A549 (cell line): ENCODE measurements at regions not wholly inside any gene's neighbourhood (a gene's known extent, or its start where the extent isn't known, plus 50 kb on each side); places are given as distances from the start of the nearest gene placed in this dataset.
A peak's percentile ranks its signal among the peaks of the same experiment; 100 is the strongest.

Experiments used
- ATAC-seq, 2 experiments: fragments of 200-7000 bp in 1 of 2; fragments of >200 bp in 1 of 2; cut with Nextera tagmentation in 1 of 2; cut with Tn5 transposase in 1 of 2; 3 replicates each; pipeline versions ENCODE4 v1.8.0 to v1.9.1; 2018 to 2020; ENCODE audit warnings: mild to moderate bottlenecking in 1 of 2, moderate library complexity in 1 of 2
- CTCF ChIA-PET: fragments of 300-600 bp; sonication (Branson Sonifier 250); formaldehyde crosslinking; extraction: SDS; loops from one replicate; lab custom pipeline; 2021; ENCODE audit warnings: antibody characterized with exemption, inconsistent platforms; lab: Yijun Ruan, JAX
- POLR2A ChIA-PET: fragments of 350-600 bp; formaldehyde crosslinking; extraction: SDS; loops from one replicate; lab custom pipeline; 2021; ENCODE audit warnings: antibody characterized with exemption, inconsistent platforms; lab: Yijun Ruan, JAX
- DNase-seq, 2 experiments: peaks; one replicate each; pipeline versions ENCODE4 v3.0.0 to v3.0.0-alpha.2; 2011 to 2016; ENCODE audit warnings: low read depth in 1 of 2, low spot score in 1 of 2
- FAIRE-seq: peaks from 2 replicates; lab custom pipeline; 2011; peaks lifted over from hg19 to GRCh38; lab: Jason Lieb, UNC
- H3K27ac ChIP-seq, 2 experiments: fragments of >200 bp; sonication (Bioruptor Twin); formaldehyde crosslinking; 3 replicates each; pipeline ENCODE4 v1.5.1; 2016 to 2017
- H3K4me1 ChIP-seq: fragments of >200 bp; sonication (Bioruptor Twin); formaldehyde crosslinking; 3 replicates; pipeline ENCODE4 v1.6.1; 2016
- H3K4me2 ChIP-seq: fragments of >200 bp; sonication (Bioruptor Twin); formaldehyde crosslinking; 3 replicates; pipeline ENCODE4 v1.6.1; 2016
- H3K4me3 ChIP-seq: fragments of >200 bp; sonication (Bioruptor Twin); formaldehyde crosslinking; 3 replicates; pipeline ENCODE4 v1.5.1; 2016
- H3K9me3 ChIP-seq: fragments of >200 bp; sonication (Bioruptor Twin); formaldehyde crosslinking; 3 replicates; pipeline ENCODE4 v1.6.1; 2016
- BCL3 ChIP-seq: fragments of >200 bp; sonication (Bioruptor Twin); formaldehyde crosslinking; IDR thresholded peaks from 3 replicates; pipeline ENCODE4 v1.6.1; 2016
- CBX8 ChIP-seq: fragments of 200-600 bp; sonication (generic); IDR thresholded peaks from 2 replicates; pipeline ENCODE4 v1.6.1; 2016
- CEBPB ChIP-seq, 2 experiments: fragments of >200 bp in 1 of 2; sonication (Bioruptor Twin) in 1 of 2; formaldehyde crosslinking in 1 of 2; IDR thresholded peaks; 2 replicates each; pipeline ENCODE4 v1.6.1; 2012 to 2016
- E2F6 ChIP-seq: IDR thresholded peaks from 2 replicates; pipeline ENCODE4 v1.6.1; 2012; ENCODE audit warnings: low read depth, borderline replicate concordance
- EP300 ChIP-seq, 2 experiments: fragments of >200 bp; sonication (Bioruptor Twin); formaldehyde crosslinking; IDR thresholded peaks; 2 replicates in 1 of 2; 3 replicates in 1 of 2; pipeline ENCODE4 v1.6.1; 2016 to 2017
- ESRRA ChIP-seq: fragments of 150-350 bp; IDR thresholded peaks from 2 replicates; pipeline ENCODE4 v1.6.1; 2014; ENCODE audit warnings: mild to moderate bottlenecking, low read length, borderline replicate concordance
- FOSL2 ChIP-seq, 2 experiments: fragments of 450-650 bp in 1 of 2; fragments of >200 bp in 1 of 2; sonication (Bioruptor Twin) in 1 of 2; formaldehyde crosslinking; IDR thresholded peaks; 2 replicates each; pipeline versions ENCODE4 v1.5.0 to v1.6.1; 2016 to 2020; ENCODE audit warnings: mild to moderate bottlenecking in 1 of 2, moderate library complexity in 1 of 2
- FOXS1 ChIP-seq: fragments of 250-450 bp; sonication (Bioruptor Pico); IDR thresholded peaks from 2 replicates; pipeline ENCODE4 v1.5.0; 2020; ENCODE audit warnings: mild to moderate bottlenecking, moderate library complexity
- GATA3 ChIP-seq: IDR thresholded peaks from 2 replicates; pipeline ENCODE4 v1.6.1; 2012; ENCODE audit warnings: borderline replicate concordance
- HES2 ChIP-seq: fragments of >200 bp; sonication (Bioruptor Twin); formaldehyde crosslinking; IDR thresholded peaks from 2 replicates; pipeline ENCODE4 v1.6.1; 2016
- HMGXB4 ChIP-seq: fragments of 250-450 bp; sonication (Bioruptor Pico); IDR thresholded peaks from 2 replicates; pipeline ENCODE4 v1.5.0; 2021; ENCODE audit warnings: mild to moderate bottlenecking, moderate library complexity, borderline replicate concordance
- HOXA7 ChIP-seq: fragments of 250-450 bp; sonication (Bioruptor Pico); IDR thresholded peaks from 2 replicates; pipeline ENCODE4 v1.5.0; 2020; ENCODE audit warnings: mild to moderate bottlenecking, moderate library complexity
- HOXB13 ChIP-seq: fragments of 250-450 bp; sonication (Bioruptor Pico); IDR thresholded peaks from 2 replicates; pipeline ENCODE4 v1.5.0; 2020; ENCODE audit warnings: low read depth, mild to moderate bottlenecking, moderate library complexity
- JUNB ChIP-seq: fragments of >200 bp; sonication (Bioruptor Twin); formaldehyde crosslinking; IDR thresholded peaks from 2 replicates; pipeline ENCODE4 v1.6.1; 2016
- MAFK ChIP-seq: fragments of 450-650 bp; IDR thresholded peaks from 2 replicates; pipeline ENCODE4 v1.6.1; 2014; ENCODE audit not compliant: partially characterized antibody
- MAZ ChIP-seq: fragments of 150-350 bp; IDR thresholded peaks from 2 replicates; pipeline ENCODE4 v1.6.1; 2014; ENCODE audit warnings: antibody characterized with exemption, low read depth, low read length, borderline replicate concordance
- NFE2L2 ChIP-seq: fragments of 150-350 bp; conservative IDR thresholded peaks from 2 replicates; pipeline ENCODE4 v1.6.1; 2014; ENCODE audit warnings: low read length
- NR3C1 ChIP-seq: fragments of >200 bp; sonication (Bioruptor Twin); formaldehyde crosslinking; IDR thresholded peaks from 3 replicates; pipeline ENCODE4 v1.6.1; 2017
- PHF8 ChIP-seq: fragments of 200-600 bp; sonication (generic); IDR thresholded peaks from 2 replicates; pipeline ENCODE4 v1.6.1; 2016; ENCODE audit warnings: low read depth, mild to moderate bottlenecking, antibody characterized with exemption, moderate library complexity, borderline replicate concordance
- POLR2A ChIP-seq: IDR thresholded peaks from 2 replicates; pipeline ENCODE4 v1.6.1; 2012; ENCODE audit warnings: mild to moderate bottlenecking, low read length
- POLR2AphosphoS2 ChIP-seq: conservative IDR thresholded peaks from 2 replicates; pipeline ENCODE4 v1.6.1; 2012; ENCODE audit warnings: low read length, improper control_type of control experiment, inconsistent platforms
- RAD21 ChIP-seq, 2 experiments: fragments of >200 bp in 1 of 2; sonication (Bioruptor Twin) in 1 of 2; formaldehyde crosslinking in 1 of 2; IDR thresholded peaks in 1 of 2; conservative IDR thresholded peaks in 1 of 2; 2 replicates in 1 of 2; 3 replicates in 1 of 2; pipeline ENCODE4 v1.6.1; 2012 to 2018; ENCODE audit warnings: inconsistent platforms in 1 of 2
- RFX5 ChIP-seq: fragments of 450-650 bp; IDR thresholded peaks from 2 replicates; pipeline ENCODE4 v1.7.1; 2014; ENCODE audit warnings: antibody characterized with exemption, mild to moderate bottlenecking, moderate library complexity
- RNF2 ChIP-seq: fragments of 200-600 bp; sonication (generic); IDR thresholded peaks from 2 replicates; pipeline ENCODE4 v1.6.1; 2016; ENCODE audit warnings: low read depth, mild to moderate bottlenecking, antibody characterized with exemption, moderate library complexity, borderline replicate concordance
- SMC3 ChIP-seq: fragments of >200 bp; sonication (Bioruptor Twin); formaldehyde crosslinking; IDR thresholded peaks from 3 replicates; pipeline ENCODE4 v1.6.1; 2018; ENCODE audit warnings: inconsistent platforms
- SREBF2 ChIP-seq: fragments of 450-650 bp; IDR thresholded peaks from 2 replicates; pipeline ENCODE4 v1.6.1; 2014; ENCODE audit warnings: mild to moderate bottlenecking, moderate library complexity
- TP53 ChIP-seq: fragments of 250-450 bp; sonication (Bioruptor Pico); IDR thresholded peaks from 2 replicates; pipeline ENCODE4 v1.5.0; 2021; ENCODE audit warnings: mild to moderate bottlenecking, moderate library complexity
- ZC3H11A ChIP-seq: fragments of 450-650 bp; IDR thresholded peaks from 2 replicates; pipeline ENCODE4 v1.6.1; 2014; ENCODE audit warnings: antibody characterized with exemption, mild to moderate bottlenecking
- ZNF302 ChIP-seq: fragments of 250-450 bp; sonication (Bioruptor Pico); IDR thresholded peaks from 2 replicates; pipeline ENCODE4 v1.9.0; 2021; ENCODE audit warnings: inconsistent platforms, mild to moderate bottlenecking, moderate library complexity
- WGBS: methylation state at CpG from one replicate; pipeline ENCODE4 v1.1.6; 2017; ENCODE audit errors: missing lambda C conversion rate; 5-methylcytosine and 5-hydroxymethylcytosine counted together

GRCh38 chr2:42987112-42987922, 194.9 kb upstream of the HAAO start:
- WGBS = 65% methylated on average over 8 of the region's 8 CpGs
- CTCF ChIA-PET = interaction anchor here (0.8 to 4.7 kb wide), 10 partner anchors 13 to 496 kb away, joined by 3 to 42 read pairs (median 4); no protein-coding TSS in a partner anchor
- FAIRE-seq = no peak

GRCh38 chr2:42984617-42985016, 192.2 kb upstream of the HAAO start:
- ATAC-seq (no peak), FAIRE-seq (no peak), DNase-seq (no peak)
- Histone ChIP-seq H3K4me3 (no peak overlapping the region), H3K27ac (no peak overlapping the region), H3K4me1 (peaks cover 18% of the 10 kb centered on the region), H3K4me2 (no peak overlapping the region), H3K9me3 (no peaks in the 10 kb centered on the region)
- POLR2A ChIA-PET = no interaction called here
- TF ChIP-seq HES2 (no peak), MAZ (no peak), ZNF302 (no peak), HOXA7 (CRISPR knock-in tag) (no peak), ZC3H11A (no peak), ESRRA (no peak), PHF8 (no peak), RFX5 (no peak), NFE2L2 (no peak), E2F6 (no peak), MAFK (no peak), BCL3 (no peak), RNF2 (no peak), FOXS1 (CRISPR knock-in tag) (no peak), NR3C1 (no peak), TP53 (CRISPR knock-in tag) (no peak), POLR2AphosphoS2 (no peak), HOXB13 (no peak), POLR2A (no peak; the same call in 1 of the 2 replicates), CBX8 (no peak)
- WGBS = 75% methylated on average over 6 of the region's 6 CpGs
- CTCF ChIA-PET = interaction anchor here (1.3 to 4.7 kb wide), 3 partner anchors 10 to 245 kb away, joined by 3 to 42 read pairs (median 26); no protein-coding TSS in a partner anchor

More at GRCh38 chr2:42987112-42987922, 194.9 kb upstream of the HAAO start:
- ATAC-seq (peak in 1 of 2 experiments; percentile 40; a peak in 3 of 6 replicates), DNase-seq (peak in 1 of 2 experiments; percentile 47)
- Histone ChIP-seq H3K4me3 (no peak overlapping the region), H3K4me1 (peaks cover 15% of the 10 kb centered on the region), H3K4me2 (peak overlapping the region; percentile 18; the same call in 1 of the 3 replicates)
- POLR2A ChIA-PET = interaction anchor here (0.6 to 1.6 kb wide), 3 partner anchors 181 to 239 kb away, joined by 5 read pairs; partner anchors contain the start of gene ZFP36L2
- TF ChIP-seq RAD21 (conservative IDR thresholded peaks at IDR 0.05 in 1 of 2, IDR thresholded peaks at IDR 0.05 in 1 of 2) (peak in 1 of 2 experiments; percentile 24; a peak in 1 of 5 replicates), SMC3 (no peak), HMGXB4 (CRISPR knock-in tag) (no peak), FOSL2 (IDR thresholded peaks at IDR 0.05) (0 out of 2 replicates have a peak, but pooled peaks have one; percentile 24), FOSL2 (CRISPR knock-in tag; IDR thresholded peaks at IDR 0.05) (peak; percentile 51), HOXB13 (no peak), GATA3 (peak; percentile 28; the same call in 1 of the 2 replicates), ZC3H11A (no peak), HES2 (0 out of 2 replicates have a peak, but pooled peaks have one; percentile 11), EP300 (IDR thresholded peaks at IDR 0.05) (peak in 1 of 2 experiments; percentile 32; a peak in 1 of 5 replicates), JUNB (peak; percentile 71), SREBF2 (no peak), CEBPB (IDR thresholded peaks at IDR 0.05) (peak; percentile 88 to 93)
- TF ChIP-seq, all 56 proteins: peak for 7
- H3K9me3 ChIP-seq = no peaks in the 10 kb centered on the region
- H3K27ac ChIP-seq = peak overlapping the region in 1 of 2 experiments; percentile 42; a peak in 3 of 6 replicates
